ENCODE measurements at regions not wholly inside any gene's neighbourhood (a gene's known extent, or its start where the extent isn't known, plus 50 kb on each side); places are given as distances from the start of the nearest gene placed in this dataset.

DNA sequence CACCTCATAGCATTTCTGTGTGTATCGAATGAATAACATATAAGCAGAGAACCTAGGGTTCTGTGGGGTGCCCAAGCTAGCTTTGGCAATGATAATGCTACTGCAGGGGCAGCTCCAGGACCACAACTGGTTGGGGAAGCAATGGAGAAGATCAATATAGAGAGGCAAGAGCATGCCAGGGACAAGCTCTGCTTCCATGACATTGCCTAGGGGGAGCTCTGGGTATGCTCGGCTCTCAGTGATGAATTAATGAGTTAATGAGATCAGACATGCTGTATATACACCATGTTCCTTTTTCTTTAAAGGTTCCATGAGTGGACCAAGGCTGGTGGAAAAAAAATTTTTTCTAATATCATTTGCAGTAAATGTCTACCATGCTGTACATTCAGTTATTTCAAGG lies 618.4 kb downstream of the BCL11A start:
- no peaks in the 10 kb centered on the region for H4K20me1 ChIP-seq (ENCODE audit: insufficient read depth)
- no peaks in the 10 kb centered on the region for H3F3A ChIP-seq (ENCODE audit: insufficient read depth, low read depth)
- DNase-seq, result no peak
- TF ChIP-seq EZH2 (IDR thresholded peaks at IDR 0.05; ENCODE audit: low read depth), result no peak
- TF ChIP-seq, protein P1, sequence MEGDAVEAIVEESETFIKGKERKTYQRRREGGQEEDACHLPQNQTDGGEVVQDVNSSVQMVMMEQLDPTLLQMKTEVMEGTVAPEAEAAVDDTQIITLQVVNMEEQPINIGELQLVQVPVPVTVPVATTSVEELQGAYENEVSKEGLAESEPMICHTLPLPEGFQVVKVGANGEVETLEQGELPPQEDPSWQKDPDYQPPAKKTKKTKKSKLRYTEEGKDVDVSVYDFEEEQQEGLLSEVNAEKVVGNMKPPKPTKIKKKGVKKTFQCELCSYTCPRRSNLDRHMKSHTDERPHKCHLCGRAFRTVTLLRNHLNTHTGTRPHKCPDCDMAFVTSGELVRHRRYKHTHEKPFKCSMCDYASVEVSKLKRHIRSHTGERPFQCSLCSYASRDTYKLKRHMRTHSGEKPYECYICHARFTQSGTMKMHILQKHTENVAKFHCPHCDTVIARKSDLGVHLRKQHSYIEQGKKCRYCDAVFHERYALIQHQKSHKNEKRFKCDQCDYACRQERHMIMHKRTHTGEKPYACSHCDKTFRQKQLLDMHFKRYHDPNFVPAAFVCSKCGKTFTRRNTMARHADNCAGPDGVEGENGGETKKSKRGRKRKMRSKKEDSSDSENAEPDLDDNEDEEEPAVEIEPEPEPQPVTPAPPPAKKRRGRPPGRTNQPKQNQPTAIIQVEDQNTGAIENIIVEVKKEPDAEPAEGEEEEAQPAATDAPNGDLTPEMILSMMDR (conservative IDR thresholded peaks at IDR 0.05), result no peak
- no peaks in the 10 kb centered on the region for H3K36me3 ChIP-seq (ENCODE audit: low read depth)
- no peaks in the 10 kb centered on the region for H3K9me3 ChIP-seq (ENCODE audit: insufficient read depth, low read depth)
- H3K4me3 ChIP-seq, result no peak overlapping the region
- POLR2A ChIA-PET (ENCODE audit: unreplicated experiment), result no interaction called here
- no peak overlapping the region for H2AFZ ChIP-seq
- no peaks in the 10 kb centered on the region for H3K9me2 ChIP-seq (ENCODE audit: insufficient read depth)
- no peak overlapping the region for H3K27ac ChIP-seq
- H3K27me3 ChIP-seq (ENCODE audit: insufficient read depth, low read depth), result no peaks in the 10 kb centered on the region
- no peaks in the 10 kb centered on the region for H3K79me2 ChIP-seq (ENCODE audit: low read depth)
- H3K4me1 ChIP-seq (replicated peaks; ENCODE audit: insufficient read depth), result no peaks in the 10 kb centered on the region
- CTCF ChIA-PET, result no interaction called here
- BruUV-seq (replicated peaks), result no TSS peak
- H3K4me2 ChIP-seq, result no peak overlapping the region
- intact Hi-C loops (cut with micrococcal nuclease; ENCODE audit: unreplicated experiment), result no loop called here

DNA sequence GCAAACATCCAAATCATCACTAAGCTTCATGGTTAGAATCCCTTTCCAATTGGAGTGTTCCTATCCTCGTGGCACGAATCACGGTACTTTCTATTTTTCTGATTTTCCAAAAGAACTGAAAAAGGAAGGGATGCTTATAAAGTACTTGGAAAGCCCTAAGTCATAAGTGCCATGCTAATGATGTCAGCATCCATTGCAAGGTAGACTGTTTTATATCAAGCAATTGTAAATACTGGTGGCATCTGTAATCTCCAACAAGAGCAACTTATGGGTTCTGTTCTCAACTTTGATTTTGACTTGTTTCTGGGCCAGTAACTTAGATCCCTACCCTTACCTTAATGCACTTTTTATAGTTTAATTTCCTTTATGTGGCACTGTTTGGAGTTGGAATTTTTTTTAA lies 619.5 kb downstream of the BCL11A start:
- H2AFZ ChIP-seq, result no peak overlapping the region
- no peak for DNase-seq
- no peaks in the 10 kb centered on the region for H3K9me3 ChIP-seq (ENCODE audit: insufficient read depth, low read depth)
- intact Hi-C loops (cut with micrococcal nuclease; ENCODE audit: unreplicated experiment), result no loop called here
- no peaks in the 10 kb centered on the region for H3F3A ChIP-seq (ENCODE audit: insufficient read depth, low read depth)
- no peak for TF ChIP-seq EZH2 (IDR thresholded peaks at IDR 0.05; ENCODE audit: low read depth)
- TF ChIP-seq, protein P1 (conservative IDR thresholded peaks at IDR 0.05), result no peak
- POLR2A ChIA-PET (ENCODE audit: unreplicated experiment), result no interaction called here
- H3K27me3 ChIP-seq (ENCODE audit: insufficient read depth, low read depth), result no peaks in the 10 kb centered on the region
- H4K20me1 ChIP-seq (ENCODE audit: insufficient read depth), result no peaks in the 10 kb centered on the region
- no peaks in the 10 kb centered on the region for H3K79me2 ChIP-seq (ENCODE audit: low read depth)
- no peaks in the 10 kb centered on the region for H3K9me2 ChIP-seq (ENCODE audit: insufficient read depth)
- H3K4me3 ChIP-seq, result no peak overlapping the region
- BruUV-seq (replicated peaks), result no TSS peak
- H3K4me2 ChIP-seq, result no peak overlapping the region
- no peaks in the 10 kb centered on the region for H3K4me1 ChIP-seq (replicated peaks; ENCODE audit: insufficient read depth)
- no peak overlapping the region for H3K27ac ChIP-seq
- CTCF ChIA-PET, result no interaction called here
- no peaks in the 10 kb centered on the region for H3K36me3 ChIP-seq (ENCODE audit: low read depth)

DNA sequence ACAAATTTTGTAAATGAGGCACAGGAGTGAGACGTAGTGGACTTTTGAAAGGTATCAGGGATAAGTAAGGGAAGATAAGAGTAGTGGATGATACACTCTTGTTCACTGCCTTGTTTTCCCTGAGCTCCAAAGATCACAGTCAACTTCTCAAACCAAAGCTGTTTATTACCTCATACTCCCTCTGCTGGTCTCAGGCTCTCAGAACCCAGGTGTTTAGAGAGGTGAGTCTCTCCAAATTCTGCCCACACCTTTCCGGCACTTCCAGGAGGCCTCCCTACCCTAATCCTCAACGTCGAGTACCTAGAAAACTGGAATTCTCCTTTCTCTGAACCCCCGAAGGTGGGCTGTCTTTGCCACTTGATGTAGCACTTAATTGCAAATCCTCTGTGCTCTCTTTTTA lies 621.1 kb downstream of the BCL11A start:
- Histone ChIP-seq H3F3A (ENCODE audit: insufficient read depth, low read depth) (no peaks in the 10 kb centered on the region), H3K79me2 (ENCODE audit: low read depth) (no peaks in the 10 kb centered on the region), H3K4me1 (replicated peaks; ENCODE audit: insufficient read depth) (no peaks in the 10 kb centered on the region), H2AFZ (no peak overlapping the region), H3K36me3 (ENCODE audit: low read depth) (no peaks in the 10 kb centered on the region), H4K20me1 (ENCODE audit: insufficient read depth) (no peaks in the 10 kb centered on the region), H3K27ac (no peak overlapping the region), H3K9me3 (ENCODE audit: insufficient read depth, low read depth) (no peaks in the 10 kb centered on the region; the same call in 1 of the 2 replicates), H3K9me2 (ENCODE audit: insufficient read depth) (no peaks in the 10 kb centered on the region), H3K4me3 (no peak overlapping the region), H3K27me3 (ENCODE audit: insufficient read depth, low read depth) (no peaks in the 10 kb centered on the region), H3K4me2 (no peak overlapping the region)
- ChIA-PET CTCF (no interaction called here), POLR2A (ENCODE audit: unreplicated experiment) (no interaction called here)
- TF ChIP-seq EZH2 (IDR thresholded peaks at IDR 0.05; ENCODE audit: low read depth), result no peak
- TF ChIP-seq, protein P1 (conservative IDR thresholded peaks at IDR 0.05), result peak; percentile 19; the same call in 1 of the 2 replicates
- intact Hi-C loops (cut with micrococcal nuclease; ENCODE audit: unreplicated experiment), result no loop called here
- BruUV-seq (replicated peaks), result no TSS peak
- no peak for DNase-seq

Data from PC-9 (cell line).